Panc1 (cell line): ENCODE measurements at regions not wholly inside any gene's neighbourhood (a gene's known extent, or its start where the extent isn't known, plus 50 kb on each side); places are given as distances from the start of the nearest gene placed in this dataset.

Experiments
- ATAC-seq: fragments of 200-7000 bp; cut with Tn5 transposase; 2 replicates; pipeline ENCODE4 v1.9.1; 2020; ENCODE audit warnings: mild to moderate bottlenecking, moderate library complexity
- BruUV-seq: library from RNA; stranded (reverse); fragments of 400-500 nt; replicated peaks from 2 replicates; lab custom pipeline; 2021; lab: Mats Ljungman, UMichigan
- CTCF ChIA-PET: fragments of 300-600 bp; sonication (Branson Sonifier 250); formaldehyde crosslinking; loops from one replicate; lab custom pipeline; 2022; ENCODE audit warnings: antibody characterized with exemption; lab: Charles Lee
- POLR2A ChIA-PET: fragments of 300-600 bp; sonication (Branson Sonifier 250); formaldehyde crosslinking; loops from one replicate; lab custom pipeline; 2022; ENCODE audit warnings: antibody characterized with exemption; lab: Charles Lee
- DNase-seq: peaks from one replicate; pipeline ENCODE4 v3.0.0-alpha.2; 2010; ENCODE audit warnings: low read depth, low spot score
- H3K27ac ChIP-seq: 2 replicates; pipeline ENCODE4 v1.5.1; 2011; ENCODE audit warnings: mild to moderate bottlenecking, low read length, inconsistent platforms
- H3K27me3 ChIP-seq: fragments of 200-500 bp; sonication (Bioruptor generic); 2 replicates; pipeline ENCODE4 v1.6.0; 2014; ENCODE audit warnings: low read length, inconsistent platforms; ENCODE audit not compliant: control insufficient read depth, insufficient read depth
- H3K36me3 ChIP-seq: fragments of 200-500 bp; sonication (Bioruptor generic); 2 replicates; pipeline ENCODE4 v1.5.1; 2014; ENCODE audit warnings: inconsistent platforms, mild to moderate bottlenecking, low read length, moderate library complexity; ENCODE audit not compliant: control insufficient read depth, insufficient read depth
- H3K4me1 ChIP-seq: 2 replicates; pipeline ENCODE4 v1.5.1; 2011; ENCODE audit warnings: inconsistent platforms, mild to moderate bottlenecking, low read length, moderate library complexity; ENCODE audit not compliant: control insufficient read depth, insufficient read depth
- H3K4me3 ChIP-seq, 2 experiments: 2 replicates each; pipeline ENCODE4 v1.5.1; 2011 to 2012; ENCODE audit warnings: low read depth in 2 of 2, low read length in 2 of 2, mild to moderate bottlenecking in 2 of 2, inconsistent platforms in 1 of 2, moderate library complexity in 1 of 2
- H3K9me3 ChIP-seq: fragments of 200-500 bp; sonication (Bioruptor generic); 2 replicates; pipeline ENCODE4 v1.5.1; 2014; ENCODE audit warnings: low read depth, mild to moderate bottlenecking, inconsistent platforms, low read length, moderate library complexity; ENCODE audit not compliant: control insufficient read depth, insufficient read depth
- CTCF ChIP-seq: fragments of 450-650 bp; IDR thresholded peaks from 2 replicates; pipeline ENCODE4 v1.5.1; 2017; ENCODE audit warnings: mild to moderate bottlenecking
- POLR2AphosphoS5 ChIP-seq: IDR thresholded peaks from 2 replicates; pipeline ENCODE4 v1.6.1; 2012; ENCODE audit warnings: mild to moderate bottlenecking, low read depth, low read length, moderate library complexity
- REST ChIP-seq, 2 experiments: IDR thresholded peaks; 2 replicates each; pipeline ENCODE4 v1.6.1; 2011 to 2012; ENCODE audit warnings: low read depth in 2 of 2, control low read depth in 1 of 2, low read length in 1 of 2, mild to moderate bottlenecking in 1 of 2, moderate library complexity in 1 of 2; ENCODE audit not compliant: insufficient read depth in 1 of 2
- SIN3A ChIP-seq: IDR thresholded peaks from 2 replicates; pipeline ENCODE4 v1.6.1; 2012; ENCODE audit warnings: low read depth, mild to moderate bottlenecking, low read length, moderate library complexity, borderline replicate concordance; ENCODE audit not compliant: insufficient read depth
- TCF7L2 ChIP-seq: IDR thresholded peaks from 2 replicates; pipeline ENCODE4 v1.6.1; 2011; ENCODE audit warnings: mild to moderate bottlenecking, low read depth, low read length, inconsistent platforms
- in situ Hi-C: cut with HindIII; loops from 2 replicates; pipeline ENCODE4 v1.10.0; 2016; ENCODE audit warnings: low sequenced_read_pairs, low pct_unique_long_range_greater_than_20kb
- intact Hi-C: fragments of 100-400 bp; cut with micrococcal nuclease; formaldehyde crosslinking; loops from one replicate; pipeline ENCODE4 v1.10.0; 2022; ENCODE audit not compliant: unreplicated experiment

GRCh38 chr2:204175552-204176271 lies 239.1 kb downstream of the ICOS start:
- H3K4me1 ChIP-seq = no peaks in the 10 kb centered on the region
- ATAC-seq (no peak), DNase-seq (no peak)
- no TSS peak for BruUV-seq
- in situ Hi-C loops = no loop called here
- intact Hi-C loops = no loop called here
- H3K36me3 ChIP-seq = no peaks in the 10 kb centered on the region
- H3K27me3 ChIP-seq = peaks cover 7% of the 10 kb centered on the region; the same call in 1 of the 2 replicates
- ChIA-PET POLR2A (no interaction called here), CTCF (no interaction called here)
- no peaks in the 10 kb centered on the region for H3K9me3 ChIP-seq
- no peak overlapping the region for H3K4me3 ChIP-seq
- H3K27ac ChIP-seq = no peak overlapping the region
- no peak for TF ChIP-seq REST (IDR thresholded peaks at IDR 0.05; ENCODE audit: insufficient read depth in 1 of 2, low read depth in 2 of 2, low read length in 1 of 2)
- no peak for TF ChIP-seq CTCF
- no peak for TF ChIP-seq POLR2AphosphoS5
- TF ChIP-seq SIN3A = no peak
- no peak for TF ChIP-seq TCF7L2

- CTCF ChIA-PET = no interaction called here
These were observed 239.7 kb downstream of the ICOS start for GRCh38 chr2:204176306-204176705.

More at GRCh38 chr2:204176306-204176705, 239.7 kb downstream of the ICOS start:
- POLR2A ChIA-PET = no interaction called here
- no peaks in the 10 kb centered on the region for H3K4me1 ChIP-seq
- intact Hi-C loops (no loop called here), in situ Hi-C loops (no loop called here)
- no TSS peak for BruUV-seq
- H3K27ac ChIP-seq = no peak overlapping the region
- H3K27me3 ChIP-seq = peaks cover 3% of the 10 kb centered on the region; the same call in 1 of the 2 replicates
- ATAC-seq (no peak), DNase-seq (no peak)
- TF ChIP-seq SIN3A = no peak
- TF ChIP-seq POLR2AphosphoS5 = no peak
- TF ChIP-seq REST (IDR thresholded peaks at IDR 0.05; ENCODE audit: insufficient read depth in 1 of 2, low read depth in 2 of 2, low read length in 1 of 2) = no peak
- TF ChIP-seq CTCF = no peak
- TF ChIP-seq TCF7L2 = no peak
- H3K9me3 ChIP-seq = no peaks in the 10 kb centered on the region
- no peak overlapping the region for H3K4me3 ChIP-seq
- H3K36me3 ChIP-seq = no peaks in the 10 kb centered on the region
